Transverse colon (tissue), 4 donors: ENCODE measurements at regions not wholly inside any gene's neighbourhood (a gene's known extent, or its start where the extent isn't known, plus 50 kb on each side); places are given as distances from the start of the nearest gene placed in this dataset.

ENCODE experiments used
- DNase-seq: peaks from one replicate; pipeline ENCODE4 v3.0.0-alpha.2; 2019
- H3K27ac ChIP-seq, 4 donors: fragments of 200-600 bp; sonication (generic); 2 replicates each; pipeline ENCODE4 v1.5.1; 2016 to 2018; ENCODE audit warnings: inconsistent platforms in 4 of 4
- H3K27me3 ChIP-seq: fragments of 200-600 bp; sonication (generic); 2 replicates; pipeline ENCODE4 v1.5.1; 2017; ENCODE audit warnings: inconsistent platforms
- H3K36me3 ChIP-seq, 4 donors: fragments of 200-600 bp; sonication (generic); 2 replicates each; pipeline ENCODE4 v1.5.1; 2017 to 2019; ENCODE audit warnings: inconsistent platforms in 4 of 4
- H3K4me1 ChIP-seq, 4 donors: fragments of 200-600 bp; sonication (generic); 2 replicates each; pipeline ENCODE4 v1.5.1; 2017 to 2020; ENCODE audit warnings: inconsistent platforms in 4 of 4
- H3K4me3 ChIP-seq, 4 donors: fragments of 200-600 bp; sonication (generic); 1 replicate in 1 of 4; 2 replicates in 3 of 4; pipeline versions ENCODE4 v1.5.1 to v1.6.1; 2017 to 2019; ENCODE audit warnings: inconsistent platforms in 4 of 4
- H3K9me3 ChIP-seq, 2 donors: fragments of 200-600 bp; sonication (generic); 2 replicates each; pipeline ENCODE4 v1.5.1; 2017 to 2019; ENCODE audit warnings: inconsistent platforms in 2 of 2
- EP300 ChIP-seq: sonication (generic); formaldehyde crosslinking; IDR thresholded peaks from one replicate; pipeline ENCODE4 v1.6.1; 2017; ENCODE audit warnings: antibody characterized with exemption, low read depth
- POLR2A ChIP-seq: fragments of 450-650 bp; IDR thresholded peaks from one replicate; pipeline ENCODE4 v1.6.1; 2016; ENCODE audit warnings: antibody characterized with exemption, mild to moderate bottlenecking, moderate library complexity
- POLR2AphosphoS5 ChIP-seq, 3 donors: sonication (generic); formaldehyde crosslinking; IDR thresholded peaks; one replicate each; pipeline ENCODE4 v1.6.1; 2016; ENCODE audit warnings: antibody characterized with exemption in 3 of 3
- WGBS, 2 donors: methylation state at CpG; one replicate each; pipeline ENCODE4 v1.1.5; 2018; ENCODE audit warnings: low coverage in 1 of 2; 5-methylcytosine and 5-hydroxymethylcytosine counted together
- in situ Hi-C, 4 donors: fragments of 200-750 bp; cut with MboI; loops; one replicate each; pipeline versions ENCODE4 v1.15.0 to v1.15.1; 2017; ENCODE audit warnings: low sequenced_read_pairs in 3 of 4, low pct_ligation_motif_present in 1 of 4, low pct_unique_long_range_greater_than_20kb in 1 of 4
- intact Hi-C: fragments of 100-400 bp; cut with DNase I; formaldehyde crosslinking; loops from one replicate; pipeline ENCODE4 v1.15.1; 2023; ENCODE audit warnings: low total_unique reads
- TF ChIP-seq, protein P1 (sequence below), 5 experiments: fragments of 200-600 bp in 3 of 5; fragments of 450-650 bp in 2 of 5; sonication (generic) in 3 of 5; IDR thresholded peaks; 1 replicate in 2 of 5; 2 replicates in 3 of 5; pipeline ENCODE4 v1.5.1; 2016 to 2017; ENCODE audit warnings: antibody characterized with exemption in 5 of 5, inconsistent platforms in 3 of 5, mild to moderate bottlenecking in 2 of 5, moderate library complexity in 1 of 5

DNA sequence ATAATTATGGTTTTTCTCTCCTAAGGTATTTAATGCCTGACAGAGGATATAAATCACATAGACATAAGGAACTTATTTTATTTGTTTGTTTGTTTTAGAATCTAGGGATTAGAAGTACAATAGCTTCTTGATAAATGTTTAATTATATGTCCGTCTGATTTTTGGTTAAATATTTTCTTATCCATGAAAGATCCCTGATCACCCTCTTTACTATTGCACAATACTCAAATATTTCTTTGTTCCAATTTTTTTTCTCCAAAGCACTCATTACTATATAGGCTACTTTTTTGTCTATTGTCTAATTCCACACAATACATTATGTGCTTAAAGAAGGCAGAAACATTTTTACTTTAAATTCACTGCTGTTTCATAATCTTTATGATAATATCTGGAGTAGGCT, 875.8 kb downstream of the TDRD15 start:
- Histone ChIP-seq H3K4me1 (no peaks in the 10 kb centered on the region), H3K27me3 (no peaks in the 10 kb centered on the region), H3K27ac (no peak overlapping the region), H3K36me3 (no peaks in the 10 kb centered on the region), H3K9me3 (no peaks in the 10 kb centered on the region), H3K4me3 (no peak overlapping the region)
- in situ Hi-C loops: no loop called here
- TF ChIP-seq POLR2AphosphoS5 (IDR thresholded peaks at IDR 0.05) (no peak), EP300 (no peak), POLR2A (no peak)
- TF ChIP-seq, protein P1, sequence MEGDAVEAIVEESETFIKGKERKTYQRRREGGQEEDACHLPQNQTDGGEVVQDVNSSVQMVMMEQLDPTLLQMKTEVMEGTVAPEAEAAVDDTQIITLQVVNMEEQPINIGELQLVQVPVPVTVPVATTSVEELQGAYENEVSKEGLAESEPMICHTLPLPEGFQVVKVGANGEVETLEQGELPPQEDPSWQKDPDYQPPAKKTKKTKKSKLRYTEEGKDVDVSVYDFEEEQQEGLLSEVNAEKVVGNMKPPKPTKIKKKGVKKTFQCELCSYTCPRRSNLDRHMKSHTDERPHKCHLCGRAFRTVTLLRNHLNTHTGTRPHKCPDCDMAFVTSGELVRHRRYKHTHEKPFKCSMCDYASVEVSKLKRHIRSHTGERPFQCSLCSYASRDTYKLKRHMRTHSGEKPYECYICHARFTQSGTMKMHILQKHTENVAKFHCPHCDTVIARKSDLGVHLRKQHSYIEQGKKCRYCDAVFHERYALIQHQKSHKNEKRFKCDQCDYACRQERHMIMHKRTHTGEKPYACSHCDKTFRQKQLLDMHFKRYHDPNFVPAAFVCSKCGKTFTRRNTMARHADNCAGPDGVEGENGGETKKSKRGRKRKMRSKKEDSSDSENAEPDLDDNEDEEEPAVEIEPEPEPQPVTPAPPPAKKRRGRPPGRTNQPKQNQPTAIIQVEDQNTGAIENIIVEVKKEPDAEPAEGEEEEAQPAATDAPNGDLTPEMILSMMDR (IDR thresholded peaks at IDR 0.05): no peak
- intact Hi-C loops: no loop called here
- no peak for DNase-seq
- WGBS, 2 donors: 47 to 50% methylated on average over 1 of the region's 1 CpG

DNA sequence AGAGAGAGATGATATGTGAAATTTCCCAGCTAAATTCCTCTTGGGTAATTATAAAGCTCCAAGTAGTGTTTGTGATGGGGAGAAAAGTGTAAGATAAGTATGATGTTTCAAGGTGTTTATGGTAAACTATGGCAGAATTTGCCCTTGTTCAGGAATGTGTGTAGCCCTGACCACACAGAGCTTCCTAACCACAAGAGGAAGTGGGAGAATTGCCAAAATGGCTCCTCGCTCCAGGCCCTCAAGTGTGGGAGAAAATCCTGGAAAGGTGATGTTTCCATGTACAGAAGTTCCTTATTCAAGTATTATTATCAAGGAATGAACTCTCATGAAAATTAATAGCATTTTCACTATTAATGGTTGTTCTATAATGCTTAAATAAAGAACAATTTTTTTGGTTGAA, 878.3 kb downstream of the TDRD15 start:
- TF ChIP-seq POLR2A (no peak), POLR2AphosphoS5 (IDR thresholded peaks at IDR 0.05) (no peak), EP300 (no peak)
- TF ChIP-seq, protein P1 (IDR thresholded peaks at IDR 0.05): no peak
- Histone ChIP-seq H3K9me3 (no peaks in the 10 kb centered on the region), H3K4me1 (no peaks in the 10 kb centered on the region), H3K27ac (no peak overlapping the region), H3K27me3 (no peaks in the 10 kb centered on the region), H3K36me3 (no peaks in the 10 kb centered on the region), H3K4me3 (no peak overlapping the region)
- intact Hi-C loops: no loop called here
- in situ Hi-C loops: no loop called here
- 67 to 100% methylated on average over 1 of the region's 1 CpG for WGBS, 2 donors
- DNase-seq: no peak

GRCh38 chr2:22003270-22003669, 879.5 kb downstream of the TDRD15 start:
- Histone ChIP-seq H3K9me3 (no peaks in the 10 kb centered on the region), H3K36me3 (no peaks in the 10 kb centered on the region), H3K27ac (no peak overlapping the region), H3K4me3 (no peak overlapping the region), H3K27me3 (no peaks in the 10 kb centered on the region), H3K4me1 (no peaks in the 10 kb centered on the region)
- intact Hi-C loops (no loop called here), in situ Hi-C loops (no loop called here)
- WGBS, 2 donors: 48 to 66% methylated on average over 3 of the region's 3 CpGs
- TF ChIP-seq POLR2A (no peak), POLR2AphosphoS5 (IDR thresholded peaks at IDR 0.05) (no peak), EP300 (no peak)
- TF ChIP-seq, protein P1 (IDR thresholded peaks at IDR 0.05): no peak
- DNase-seq: no peak

- in situ Hi-C loops: no loop called here
- H3K27me3 ChIP-seq: no peaks in the 10 kb centered on the region
- no peaks in the 10 kb centered on the region for H3K4me1 ChIP-seq
- no peak overlapping the region for H3K27ac ChIP-seq
- no peaks in the 10 kb centered on the region for H3K9me3 ChIP-seq
- TF ChIP-seq EP300: no peak
- TF ChIP-seq POLR2AphosphoS5 (IDR thresholded peaks at IDR 0.05): no peak
- no peak for TF ChIP-seq POLR2A
- TF ChIP-seq, protein P1 (IDR thresholded peaks at IDR 0.05): no peak
- H3K36me3 ChIP-seq: no peaks in the 10 kb centered on the region
- WGBS, 2 donors: 67 to 82% methylated on average over 1 of the region's 1 CpG
- intact Hi-C loops: no loop called here
- no peak overlapping the region for H3K4me3 ChIP-seq
- no peak for DNase-seq
Measured at GRCh38 chr2:22011048-22011447, 887.3 kb downstream of the TDRD15 start.
